Activated T-helper 9 cell treated with anti-CD3 and anti-CD28 coated beads, Interleukin-2, amount 50 U/mL, for 16 hours (primary cell): ENCODE measurements at regions not wholly inside any gene's neighbourhood (a gene's known extent, or its start where the extent isn't known, plus 50 kb on each side); places are given as distances from the start of the nearest gene placed in this dataset.
"Not testable (repeated sequence)": the region's sequence is repeated elsewhere in the genome, so short reads cannot be mapped to it uniquely, and the experiment has no call there.

ENCODE experiments used
- DNase-seq: peaks from one replicate; pipeline ENCODE4 v3.0.0-alpha.2; 2020; ENCODE audit warnings: low read depth

- no peak for DNase-seq
Observed at GRCh38 chr6:100226811-100227210, 232.8 kb upstream of the MCHR2 start.

- not testable (repeated sequence) for DNase-seq
Observed at GRCh38 chr6:100223952-100224351, 229.9 kb upstream of the MCHR2 start.

- no peak for DNase-seq
Observed at GRCh38 chr6:100220543-100220942, 226.5 kb upstream of the MCHR2 start.

GRCh38 chr6:100217225-100218012 is 223.4 kb upstream of the MCHR2 start:
- DNase-seq, result no peak

GRCh38 chr6:100216760-100217159 is 222.7 kb upstream of the MCHR2 start:
- DNase-seq, result no peak

GRCh38 chr6:100212131-100212530 is 218.1 kb upstream of the MCHR2 start:
- DNase-seq, result no peak

- DNase-seq, result no peak
Observed at GRCh38 chr6:100210137-100211117, 216.4 kb upstream of the MCHR2 start.

GRCh38 chr6:100209323-100210136 is 215.5 kb upstream of the MCHR2 start:
- DNase-seq, result no peak

GRCh38 chr6:100203400-100203799 is 209.4 kb upstream of the MCHR2 start:
- no peak for DNase-seq

GRCh38 chr6:100202417-100203194 is 208.6 kb upstream of the MCHR2 start:
- no peak for DNase-seq

- not testable (repeated sequence) for DNase-seq
Observed at GRCh38 chr6:100196214-100196982, 202.4 kb upstream of the MCHR2 start.

- not testable (repeated sequence) for DNase-seq
Observed at GRCh38 chr6:100195244-100195643, 201.2 kb upstream of the MCHR2 start.

- DNase-seq, result no peak
Observed at GRCh38 chr6:100194535-100194934, 200.5 kb upstream of the MCHR2 start.

- DNase-seq, result no peak
Observed at GRCh38 chr6:100188754-100189153, 194.7 kb upstream of the MCHR2 start.

- DNase-seq, result no peak
Observed at GRCh38 chr6:100186552-100186951, 192.5 kb upstream of the MCHR2 start.

GRCh38 chr6:100185615-100186014 is 191.6 kb upstream of the MCHR2 start:
- DNase-seq, result no peak

GRCh38 chr6:100184473-100184872 is 190.4 kb upstream of the MCHR2 start:
- DNase-seq, result no peak

GRCh38 chr6:100182313-100182712 is 188.3 kb upstream of the MCHR2 start:
- DNase-seq, result no peak

GRCh38 chr6:100181309-100181708 is 187.3 kb upstream of the MCHR2 start:
- DNase-seq, result no peak

GRCh38 chr6:100179576-100179975 is 185.6 kb upstream of the MCHR2 start:
- no peak for DNase-seq
